Endothelial cell of umbilical vein (primary cell): ENCODE measurements at regions not wholly inside any gene's neighbourhood (a gene's known extent, or its start where the extent isn't known, plus 50 kb on each side); places are given as distances from the start of the nearest gene placed in this dataset.

ENCODE experiments used
- BruUV-seq: library from RNA; stranded (reverse); fragments of 400-500 nt; replicated peaks from 2 replicates; lab custom pipeline; 2021; lab: Mats Ljungman, UMichigan
- CTCF ChIA-PET: fragments of 300-600, 350-600 bp; sonication (Branson Sonifier 250); formaldehyde crosslinking; loops from one replicate; lab custom pipeline; 2021; ENCODE audit warnings: antibody characterized with exemption, inconsistent platforms; lab: Charles Lee
- POLR2A ChIA-PET: fragments of 300-600, 350-600 bp; sonication (Branson Sonifier 250); formaldehyde crosslinking; loops from one replicate; lab custom pipeline; 2021; ENCODE audit warnings: antibody characterized with exemption, inconsistent platforms; lab: Charles Lee
- DNase-seq: peaks from one replicate; pipeline ENCODE4 v3.0.0-alpha.2; 2011; ENCODE audit warnings: low read depth, low spot score
- FAIRE-seq: peaks from 2 replicates; lab custom pipeline; 2011; peaks lifted over from hg19 to GRCh38; lab: Jason Lieb, UNC
- H2AFZ ChIP-seq: 2 replicates; pipeline ENCODE4 v1.6.0; 2012; ENCODE audit warnings: low read depth, low read length, control low read depth, inconsistent platforms
- H3K27ac ChIP-seq: 2 replicates; pipeline ENCODE4 v1.5.1; 2011; ENCODE audit warnings: low read depth, mild to moderate bottlenecking, control low read depth, low read length, moderate library complexity; ENCODE audit not compliant: insufficient read depth
- H3K27me3 ChIP-seq, 2 experiments: 2 replicates each; pipeline versions ENCODE4 v1.6.0 to v1.6.1; 2011; ENCODE audit warnings: low read length in 2 of 2, mixed read lengths in 1 of 2; ENCODE audit not compliant: control insufficient read depth in 2 of 2, insufficient read depth in 2 of 2
- H3K36me3 ChIP-seq, 2 experiments: 2 replicates in 1 of 2; 3 replicates in 1 of 2; pipeline ENCODE4 v1.5.1; 2011; ENCODE audit warnings: low read length in 2 of 2, mild to moderate bottlenecking in 1 of 2, moderate library complexity in 1 of 2; ENCODE audit not compliant: control insufficient read depth in 2 of 2, insufficient read depth in 2 of 2; ENCODE audit errors: extremely low read depth in 1 of 2
- H3K4me1 ChIP-seq: 3 replicates; pipeline ENCODE4 v1.5.1; 2011; ENCODE audit warnings: mild to moderate bottlenecking, low read length; ENCODE audit not compliant: control insufficient read depth, insufficient read depth; ENCODE audit errors: extremely low read depth
- H3K4me2 ChIP-seq: 2 replicates; pipeline ENCODE4 v1.6.1; 2011; ENCODE audit warnings: low read length, control low read depth, mixed read lengths; ENCODE audit not compliant: insufficient read depth
- H3K4me3 ChIP-seq, 3 experiments: fragments of 200-600 bp in 1 of 3; sonication (generic), shearing (Covaris generic) in 1 of 3; replicated peaks in 1 of 3; 2 replicates each; pipeline ENCODE4 v1.5.1; 2011 to 2016; ENCODE audit warnings: control low read depth in 3 of 3, low read length in 3 of 3, mild to moderate bottlenecking in 2 of 3, inconsistent platforms in 1 of 3, low read depth in 1 of 3, moderate library complexity in 1 of 3; ENCODE audit not compliant: insufficient read depth in 1 of 3
- H3K79me2 ChIP-seq: 2 replicates; pipeline ENCODE4 v1.6.0; 2012; ENCODE audit warnings: low read length, inconsistent platforms; ENCODE audit not compliant: control insufficient read depth, insufficient read depth
- H3K9ac ChIP-seq: replicated peaks from 2 replicates; pipeline ENCODE3; 2011; ENCODE audit warnings: low read length, control low read depth; ENCODE audit not compliant: insufficient read depth; ENCODE audit errors: extremely low read depth
- H3K9me1 ChIP-seq: replicated peaks from 3 replicates; pipeline ENCODE4 v1.6.0; 2011; ENCODE audit warnings: mild to moderate bottlenecking, low read length; ENCODE audit not compliant: control insufficient read depth, insufficient read depth; ENCODE audit errors: extremely low read depth
- H3K9me3 ChIP-seq: replicated peaks from 2 replicates; pipeline ENCODE4 v1.5.1; 2012; ENCODE audit warnings: low read length, inconsistent platforms; ENCODE audit not compliant: control insufficient read depth, insufficient read depth
- H4K20me1 ChIP-seq: replicated peaks from 2 replicates; pipeline ENCODE3; 2011; ENCODE audit warnings: mild to moderate bottlenecking, low read length; ENCODE audit not compliant: control insufficient read depth, insufficient read depth; ENCODE audit errors: extremely low read depth
- CTCF ChIP-seq, 2 donors: IDR thresholded peaks; 1 replicate in 1 of 2; 2 replicates in 1 of 2; pipeline ENCODE4 v1.5.1; 2011; ENCODE audit warnings: low read length in 2 of 2, mild to moderate bottlenecking in 2 of 2, moderate library complexity in 2 of 2, control low read depth in 1 of 2, inconsistent platforms in 1 of 2, low read depth in 1 of 2; ENCODE audit not compliant: insufficient read depth in 1 of 2; ENCODE audit errors: extremely low read depth in 1 of 2
- EZH2 ChIP-seq: IDR thresholded peaks from 2 replicates; pipeline ENCODE4 v1.6.1; 2012; ENCODE audit warnings: borderline replicate concordance, low read depth, mild to moderate bottlenecking, moderate library complexity, low read length, inconsistent platforms; ENCODE audit not compliant: severe bottlenecking
- FOS ChIP-seq: IDR thresholded peaks from 2 replicates; pipeline ENCODE4 v1.6.1; 2011; ENCODE audit warnings: mild to moderate bottlenecking, low read length, moderate library complexity, borderline replicate concordance; ENCODE audit not compliant: insufficient read depth
- GATA2 ChIP-seq: IDR thresholded peaks from 2 replicates; pipeline ENCODE4 v1.7.0; 2011; ENCODE audit warnings: low read depth, mild to moderate bottlenecking, moderate library complexity, mixed read lengths, low read length; ENCODE audit not compliant: insufficient read length, insufficient read depth
- JUN ChIP-seq: IDR thresholded peaks from 2 replicates; pipeline ENCODE4 v1.6.1; 2011; ENCODE audit warnings: borderline replicate concordance, low read depth; ENCODE audit not compliant: insufficient read length, insufficient read depth
- MAX ChIP-seq: IDR thresholded peaks from 2 replicates; pipeline ENCODE4 v1.6.1; 2011; ENCODE audit not compliant: insufficient read depth, insufficient read length
- MYC ChIP-seq: IDR thresholded peaks from one replicate; pipeline ENCODE4 v1.6.1; 2011; ENCODE audit warnings: mild to moderate bottlenecking, low read depth, low read length
- POLR2A ChIP-seq: IDR thresholded peaks from 2 replicates; pipeline ENCODE4 v1.6.1; 2012; ENCODE audit warnings: low read depth, mild to moderate bottlenecking, control low read depth, low read length
- POLR2AphosphoS5 ChIP-seq: IDR thresholded peaks from 2 replicates; pipeline ENCODE4 v1.6.1; 2012; ENCODE audit warnings: low read depth, mild to moderate bottlenecking, control low read depth, low read length, moderate library complexity; ENCODE audit not compliant: insufficient read depth
- dilution Hi-C: fragments of 300-500 bp; cut with MboI; formaldehyde crosslinking; loops from one replicate; pipeline ENCODE4 v1.15.0; 2019; ENCODE audit warnings: low sequenced_read_pairs; ENCODE audit not compliant: extremely low pct_ligation_motif_present
- intact Hi-C: fragments of 100-400 bp; cut with micrococcal nuclease; formaldehyde crosslinking; loops from one replicate; pipeline ENCODE4 v1.10.0; 2022

- no peak overlapping the region for H3K4me3 ChIP-seq
- FAIRE-seq (no peak), DNase-seq (no peak)
- peaks cover 4% of the 10 kb centered on the region for H3K9me3 ChIP-seq
- H4K20me1 ChIP-seq, result no peaks in the 10 kb centered on the region
- no peak overlapping the region for H3K9ac ChIP-seq
- no peaks in the 10 kb centered on the region for H3K27me3 ChIP-seq
- no peaks in the 10 kb centered on the region for H3K79me2 ChIP-seq
- ChIA-PET POLR2A (no interaction called here), CTCF (no interaction called here)
- no peak overlapping the region for H2AFZ ChIP-seq
- no peak for TF ChIP-seq FOS
- TF ChIP-seq EZH2, result no peak
- no peak for TF ChIP-seq JUN
- TF ChIP-seq MAX, result no peak
- no peak for TF ChIP-seq POLR2A
- dilution Hi-C loops (no loop called here), intact Hi-C loops (no loop called here)
- no TSS peak for BruUV-seq
- no peak overlapping the region for H3K4me2 ChIP-seq
- H3K36me3 ChIP-seq, result no peaks in the 10 kb centered on the region
- no peak overlapping the region for H3K27ac ChIP-seq
- H3K4me1 ChIP-seq, result no peaks in the 10 kb centered on the region
- H3K9me1 ChIP-seq, result no peaks in the 10 kb centered on the region
These were observed 1098.7 kb upstream of the FANCL start for GRCh38 chr2:59339837-59340207.

- Histone ChIP-seq H3K36me3 (no peaks in the 10 kb centered on the region), H3K9me3 (peaks cover 4% of the 10 kb centered on the region), H3K4me1 (no peaks in the 10 kb centered on the region), H4K20me1 (no peaks in the 10 kb centered on the region), H3K9me1 (no peaks in the 10 kb centered on the region), H3K27ac (no peak overlapping the region), H3K9ac (no peak overlapping the region), H3K79me2 (no peaks in the 10 kb centered on the region), H2AFZ (no peak overlapping the region), H3K4me2 (no peak overlapping the region), H3K4me3 (no peak overlapping the region), H3K27me3 (no peaks in the 10 kb centered on the region)
- BruUV-seq, result no TSS peak
- POLR2A ChIA-PET, result no interaction called here
- FAIRE-seq (no peak), DNase-seq (no peak)
- no peak for TF ChIP-seq EZH2
- no peak for TF ChIP-seq POLR2AphosphoS5
- TF ChIP-seq MAX, result no peak
- TF ChIP-seq MYC, result no peak
- no peak for TF ChIP-seq FOS
- TF ChIP-seq JUN, result no peak
- TF ChIP-seq POLR2A, result no peak
- TF ChIP-seq GATA2, result no peak
- TF ChIP-seq CTCF (IDR thresholded peaks at IDR 0.05; ENCODE audit: extremely low read depth in 1 of 2, insufficient read depth in 1 of 2, low read depth in 1 of 2, low read length in 2 of 2), result no peak
- dilution Hi-C loops (no loop called here), intact Hi-C loops (no loop called here)
- CTCF ChIA-PET, result no interaction called here
These were observed 1098.2 kb upstream of the FANCL start for GRCh38 chr2:59339121-59339836.
